ENCODE measurements at regions not wholly inside any gene's neighbourhood (a gene's known extent, or its start where the extent isn't known, plus 50 kb on each side); places are given as distances from the start of the nearest gene placed in this dataset.

GRCh38 chr1:244302876-244303609 lies 148.7 kb downstream of the ADSS2 start:
- TF ChIP-seq CTCF (IDR thresholded peaks at IDR 0.05; ENCODE audit: insufficient read depth, low read depth, low read length), result no peak
- TF ChIP-seq EZH2 (IDR thresholded peaks at IDR 0.05; ENCODE audit: insufficient read depth, low read length), result no peak
